ENCODE measurements at regions not wholly inside any gene's neighbourhood (a gene's known extent, or its start where the extent isn't known, plus 50 kb on each side); places are given as distances from the start of the nearest gene placed in this dataset.

DNA sequence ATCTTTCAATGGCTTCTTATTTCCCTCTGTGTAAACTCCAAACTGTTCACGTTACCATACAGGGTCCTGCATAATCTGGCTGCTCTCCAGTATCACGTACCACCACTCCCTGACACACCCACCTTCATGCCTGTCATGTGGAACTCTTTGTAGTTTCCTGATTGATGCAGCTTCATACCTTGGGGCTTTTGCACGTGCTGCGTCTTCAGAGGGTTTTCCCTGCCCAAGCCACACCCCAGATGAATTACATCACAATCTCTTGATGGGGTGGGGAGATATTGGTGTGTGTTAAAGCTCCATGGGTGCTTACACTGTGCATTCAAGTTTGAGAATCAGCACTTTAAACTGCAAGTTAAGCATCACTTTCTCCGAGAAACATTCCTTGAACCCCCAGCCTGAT lies 101.9 kb downstream of the CT47B1 start:
- TF ChIP-seq, protein P1, sequence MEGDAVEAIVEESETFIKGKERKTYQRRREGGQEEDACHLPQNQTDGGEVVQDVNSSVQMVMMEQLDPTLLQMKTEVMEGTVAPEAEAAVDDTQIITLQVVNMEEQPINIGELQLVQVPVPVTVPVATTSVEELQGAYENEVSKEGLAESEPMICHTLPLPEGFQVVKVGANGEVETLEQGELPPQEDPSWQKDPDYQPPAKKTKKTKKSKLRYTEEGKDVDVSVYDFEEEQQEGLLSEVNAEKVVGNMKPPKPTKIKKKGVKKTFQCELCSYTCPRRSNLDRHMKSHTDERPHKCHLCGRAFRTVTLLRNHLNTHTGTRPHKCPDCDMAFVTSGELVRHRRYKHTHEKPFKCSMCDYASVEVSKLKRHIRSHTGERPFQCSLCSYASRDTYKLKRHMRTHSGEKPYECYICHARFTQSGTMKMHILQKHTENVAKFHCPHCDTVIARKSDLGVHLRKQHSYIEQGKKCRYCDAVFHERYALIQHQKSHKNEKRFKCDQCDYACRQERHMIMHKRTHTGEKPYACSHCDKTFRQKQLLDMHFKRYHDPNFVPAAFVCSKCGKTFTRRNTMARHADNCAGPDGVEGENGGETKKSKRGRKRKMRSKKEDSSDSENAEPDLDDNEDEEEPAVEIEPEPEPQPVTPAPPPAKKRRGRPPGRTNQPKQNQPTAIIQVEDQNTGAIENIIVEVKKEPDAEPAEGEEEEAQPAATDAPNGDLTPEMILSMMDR (conservative IDR thresholded peaks at IDR 0.05; ENCODE audit: low read length), result no peak
- no peak for TF ChIP-seq EZH2phosphoT487 (IDR thresholded peaks at IDR 0.05; ENCODE audit: borderline replicate concordance, low read depth, low read length)

Measured in OCI-LY7 (cell line).